IPS-20b (cell line): ENCODE measurements at regions not wholly inside any gene's neighbourhood (a gene's known extent, or its start where the extent isn't known, plus 50 kb on each side); places are given as distances from the start of the nearest gene placed in this dataset.
"Not testable (repeated sequence)": the region's sequence is repeated elsewhere in the genome, so short reads cannot be mapped to it uniquely, and the experiment has no call there.

Experiments used
- H3K27ac ChIP-seq: one replicate; pipeline ENCODE4 v1.5.1; 2013; ENCODE audit warnings: low read length
- H3K27me3 ChIP-seq: 2 replicates; pipeline ENCODE4 v1.6.1; 2013; ENCODE audit warnings: mild to moderate bottlenecking, low read length, inconsistent platforms; ENCODE audit not compliant: insufficient read depth
- H3K36me3 ChIP-seq: 2 replicates; pipeline ENCODE4 v1.6.1; 2013; ENCODE audit warnings: low read depth, mild to moderate bottlenecking, inconsistent platforms, low read length, moderate library complexity; ENCODE audit not compliant: insufficient read depth
- H3K4me1 ChIP-seq: 2 replicates; pipeline ENCODE4 v1.6.1; 2013; ENCODE audit warnings: mild to moderate bottlenecking, control low read depth, inconsistent platforms, low read length, moderate library complexity; ENCODE audit not compliant: insufficient read depth
- H3K4me3 ChIP-seq: 2 replicates; pipeline ENCODE4 v1.5.1; 2013; ENCODE audit warnings: mild to moderate bottlenecking, low read length, inconsistent platforms
- H3K9ac ChIP-seq: 2 replicates; pipeline ENCODE4 v1.6.1; 2013; ENCODE audit warnings: low read depth, mild to moderate bottlenecking, inconsistent platforms, low read length, moderate library complexity
- H3K9me3 ChIP-seq: 2 replicates; pipeline ENCODE4 v1.6.1; 2013; ENCODE audit warnings: mild to moderate bottlenecking, low read depth, low read length, inconsistent platforms; ENCODE audit not compliant: insufficient read depth

DNA sequence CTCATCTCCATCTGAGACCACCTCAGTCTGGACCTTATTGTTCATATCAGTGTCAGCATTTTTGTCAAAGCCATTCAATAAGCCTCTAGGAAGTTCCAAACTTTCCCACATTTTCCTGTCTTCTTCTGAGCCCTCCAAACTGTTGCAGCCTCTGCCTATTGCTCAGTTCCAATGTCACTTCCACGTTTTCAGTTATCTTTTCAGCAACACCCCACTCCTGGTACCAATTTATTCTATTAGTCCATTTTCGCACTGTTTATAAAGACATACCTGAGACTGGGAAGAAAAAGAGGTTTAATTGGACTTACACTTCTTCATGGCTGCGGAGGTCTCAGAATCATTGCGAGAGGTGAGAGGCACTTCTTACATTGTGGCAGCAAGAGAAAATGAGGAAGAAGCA, 339.3 kb downstream of the TLL1 start:
- H3K27ac ChIP-seq, H3K9ac ChIP-seq, H3K36me3 ChIP-seq, H3K27me3 ChIP-seq, H3K4me1 ChIP-seq, H3K4me3 ChIP-seq: not testable (repeated sequence)
- H3K9me3 ChIP-seq: peaks cover 38% of the 10 kb centered on the region

DNA sequence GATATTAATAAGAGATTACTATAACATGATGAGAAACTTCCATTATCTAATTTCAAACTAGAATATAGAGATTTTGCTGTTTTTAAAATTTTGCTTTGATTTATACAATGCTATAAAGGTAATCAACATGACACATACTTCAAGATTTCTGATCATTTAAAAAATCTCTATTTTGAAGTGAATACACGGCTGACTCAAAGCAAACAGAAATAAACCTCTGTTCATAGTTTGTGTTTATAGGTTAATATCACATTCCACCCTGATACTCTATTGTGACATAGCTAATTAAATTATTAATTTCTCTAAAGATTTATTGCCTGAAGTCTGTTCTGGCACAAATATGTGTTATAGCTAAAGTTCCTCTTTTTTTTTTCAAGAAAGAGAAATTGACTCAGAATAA, 349.2 kb downstream of the TLL1 start:
- Histone ChIP-seq H3K9me3 (peaks cover under 1% of the 10 kb centered on the region; the same call in 1 of the 2 replicates), H3K4me3 (no peak overlapping the region), H3K9ac (no peak overlapping the region), H3K36me3 (no peaks in the 10 kb centered on the region), H3K4me1 (no peaks in the 10 kb centered on the region), H3K27me3 (no peaks in the 10 kb centered on the region), H3K27ac (no peak overlapping the region)

DNA sequence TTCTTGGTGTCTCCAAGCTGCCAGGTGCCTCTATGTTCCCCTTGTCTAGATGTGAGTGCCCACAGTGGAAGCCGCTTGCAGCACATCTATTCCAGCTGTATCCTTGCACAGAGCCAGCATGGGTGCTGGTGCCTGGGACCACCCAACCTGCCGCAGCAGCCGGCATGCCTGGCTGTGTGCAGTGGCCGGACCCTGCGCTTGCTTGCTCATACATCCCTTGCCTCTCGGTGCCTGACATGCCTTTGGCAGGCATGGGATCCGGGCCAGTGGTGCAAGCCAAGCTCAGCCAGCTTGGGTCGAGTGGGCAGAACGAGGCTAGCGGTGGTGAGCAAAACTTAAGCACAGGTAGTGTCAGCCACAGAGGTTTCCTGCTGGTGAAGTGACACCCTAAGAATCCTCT, 355.1 kb downstream of the TLL1 start:
- Histone ChIP-seq H3K36me3 (no peaks in the 10 kb centered on the region), H3K4me3 (no peak overlapping the region), H3K9ac (no peak overlapping the region), H3K27ac (no peak overlapping the region), H3K27me3 (no peaks in the 10 kb centered on the region), H3K4me1 (no peaks in the 10 kb centered on the region), H3K9me3 (peaks cover 6% of the 10 kb centered on the region; the same call in 1 of the 2 replicates)

DNA sequence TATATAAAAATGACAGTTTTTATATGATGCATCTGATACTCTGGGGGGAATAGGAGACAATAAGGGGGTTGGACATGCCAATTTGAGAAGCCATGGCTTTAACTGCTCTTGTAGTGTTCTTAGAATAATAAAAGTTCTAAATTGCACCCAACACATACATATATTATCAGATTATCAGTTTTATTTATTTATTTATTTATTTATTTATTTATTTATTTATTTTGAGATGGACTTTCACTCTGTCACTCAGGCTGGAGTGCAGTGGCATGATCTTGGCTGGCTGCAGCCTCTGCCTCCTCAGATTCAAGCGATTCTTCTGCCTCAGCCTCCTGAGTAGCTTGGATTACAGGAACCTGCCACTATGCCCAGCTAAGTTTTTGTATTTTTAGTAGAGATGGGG, 356.8 kb downstream of the TLL1 start:
- no peak overlapping the region for H3K9ac ChIP-seq
- no peaks in the 10 kb centered on the region for H3K36me3 ChIP-seq
- H3K27ac ChIP-seq: no peak overlapping the region
- H3K4me3 ChIP-seq: no peak overlapping the region
- H3K27me3 ChIP-seq: no peaks in the 10 kb centered on the region
- no peaks in the 10 kb centered on the region for H3K4me1 ChIP-seq
- H3K9me3 ChIP-seq: peaks cover 6% of the 10 kb centered on the region; the same call in 1 of the 2 replicates

DNA sequence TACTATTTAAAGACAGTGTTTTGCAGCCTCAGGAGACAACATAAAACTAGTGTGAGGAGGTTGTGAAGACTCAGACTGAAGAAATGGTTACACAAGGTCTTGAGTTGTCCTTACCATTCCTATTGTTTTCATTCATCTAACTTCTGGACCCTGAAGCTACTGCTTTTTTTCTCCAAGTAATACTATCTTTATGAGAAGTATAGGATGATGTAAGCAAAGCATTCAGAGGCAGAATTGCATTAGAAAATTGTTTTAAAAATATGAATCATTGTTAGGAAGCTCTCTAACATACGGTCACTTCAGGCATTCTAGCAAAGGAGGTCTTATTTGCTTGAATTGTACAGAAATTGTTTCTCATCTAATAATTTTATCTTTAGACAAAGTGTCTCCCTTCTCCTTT, 357.8 kb downstream of the TLL1 start:
- Histone ChIP-seq H3K36me3 (no peaks in the 10 kb centered on the region), H3K4me1 (no peaks in the 10 kb centered on the region), H3K9ac (no peak overlapping the region), H3K9me3 (peaks cover 6% of the 10 kb centered on the region; the same call in 1 of the 2 replicates), H3K27me3 (no peaks in the 10 kb centered on the region), H3K27ac (no peak overlapping the region), H3K4me3 (no peak overlapping the region)

DNA sequence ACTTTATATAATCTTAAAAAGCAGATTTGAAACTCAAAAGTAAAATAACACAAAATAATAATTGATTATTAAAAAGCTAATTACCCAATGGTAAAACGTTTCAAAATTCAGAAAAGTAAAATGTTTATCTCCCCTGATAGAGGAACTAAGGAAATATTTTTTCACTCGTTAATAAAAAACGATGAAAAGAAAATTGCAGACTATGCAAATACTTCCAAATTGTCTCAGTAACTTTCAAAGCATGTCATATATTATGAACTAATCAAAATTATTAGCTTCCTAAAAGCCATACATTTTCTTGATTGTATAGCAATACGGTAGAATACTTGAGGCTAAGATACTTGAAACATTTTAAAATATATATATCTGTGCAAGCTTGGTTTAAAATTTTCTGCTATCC, 366.3 kb downstream of the TLL1 start:
- Histone ChIP-seq H3K27ac (no peak overlapping the region), H3K9me3 (no peaks in the 10 kb centered on the region), H3K4me3 (no peak overlapping the region), H3K27me3 (no peaks in the 10 kb centered on the region), H3K9ac (no peak overlapping the region), H3K36me3 (no peaks in the 10 kb centered on the region), H3K4me1 (no peaks in the 10 kb centered on the region)

DNA sequence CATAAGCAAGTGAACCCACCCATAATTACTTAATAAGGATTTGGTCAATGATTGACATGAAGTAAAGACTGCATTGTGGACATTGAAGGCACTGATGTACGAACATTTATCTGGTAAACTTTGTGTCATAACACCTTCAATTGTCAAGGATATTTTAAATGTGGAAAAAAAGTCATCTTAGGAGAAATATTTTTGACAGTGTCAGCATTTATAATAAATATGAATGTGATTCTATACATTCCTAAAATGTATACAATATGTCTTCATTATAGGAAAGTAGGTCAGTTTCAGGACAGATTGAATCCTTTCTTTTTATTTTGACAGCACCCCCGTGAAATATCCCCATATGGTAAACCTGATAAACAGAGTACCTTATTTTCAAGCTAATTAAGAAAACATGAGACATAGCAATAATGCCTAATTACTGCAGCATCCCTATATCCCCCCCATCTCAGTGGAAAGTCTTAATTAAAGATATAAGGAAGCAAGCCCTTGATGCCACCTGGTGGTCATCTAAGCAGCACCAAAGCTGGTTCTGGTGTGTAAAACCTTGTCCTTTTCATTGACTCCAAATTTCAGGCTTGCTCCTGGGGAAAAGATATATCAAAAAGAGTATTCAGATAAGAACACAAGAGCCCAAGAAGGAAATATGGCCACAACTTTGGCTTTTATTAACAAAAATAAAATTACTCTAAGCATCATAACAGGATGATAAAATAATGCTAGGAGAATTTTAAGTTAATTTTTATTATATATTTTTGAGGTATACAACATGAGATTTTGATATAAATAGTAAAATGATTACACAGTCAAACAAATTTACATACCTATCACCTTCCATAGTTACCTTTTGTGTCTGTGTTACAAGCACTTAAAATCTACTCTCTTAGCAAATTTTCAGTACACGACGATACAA, 379.7 kb downstream of the TLL1 start:
- Histone ChIP-seq H3K27me3 (no peaks in the 10 kb centered on the region), H3K4me3 (no peak overlapping the region), H3K4me1 (no peaks in the 10 kb centered on the region), H3K27ac (no peak overlapping the region), H3K9ac (no peak overlapping the region), H3K9me3 (no peaks in the 10 kb centered on the region), H3K36me3 (no peaks in the 10 kb centered on the region)

DNA sequence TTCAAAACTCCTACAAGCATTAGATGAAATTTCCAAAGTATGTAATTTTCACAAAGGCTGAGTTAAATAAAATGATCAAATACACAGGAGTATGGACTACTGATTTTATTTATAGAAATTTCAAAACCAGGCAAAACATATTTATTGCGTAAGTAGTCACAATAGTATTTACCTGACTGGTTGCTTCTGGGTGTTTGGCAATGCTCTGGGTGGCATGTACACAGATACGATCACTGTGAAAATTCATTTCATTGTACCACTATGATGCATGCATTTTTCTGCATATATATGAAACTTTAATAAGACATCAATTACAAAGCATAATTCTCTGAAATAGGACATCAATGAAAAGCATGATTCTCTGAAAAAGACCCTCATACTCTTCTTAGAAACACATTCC, 384.2 kb downstream of the TLL1 start:
- H3K4me3 ChIP-seq: no peak overlapping the region
- no peak overlapping the region for H3K9ac ChIP-seq
- H3K36me3 ChIP-seq: no peaks in the 10 kb centered on the region
- H3K27ac ChIP-seq: no peak overlapping the region
- H3K4me1 ChIP-seq: no peaks in the 10 kb centered on the region
- H3K27me3 ChIP-seq: no peaks in the 10 kb centered on the region
- H3K9me3 ChIP-seq: no peaks in the 10 kb centered on the region

DNA sequence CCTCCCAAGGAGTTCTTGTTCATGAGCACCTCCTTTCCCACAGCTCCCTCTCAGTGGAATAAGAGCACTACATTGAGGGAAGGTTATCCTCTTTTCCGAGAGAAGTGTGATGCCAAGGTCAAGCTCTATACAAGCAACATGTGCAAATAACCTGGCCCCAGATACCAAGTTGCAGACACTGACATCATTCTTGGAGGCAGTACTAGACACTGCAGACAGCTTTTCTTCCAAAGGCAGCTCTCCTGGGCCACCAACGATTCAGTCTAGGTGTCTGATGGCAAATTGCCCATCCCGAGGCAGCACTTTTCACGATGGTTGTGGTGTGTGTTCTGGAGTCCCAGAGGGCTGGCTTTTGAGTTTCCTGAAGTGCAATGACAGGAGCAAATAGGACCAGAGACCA, 384.9 kb downstream of the TLL1 start:
- Histone ChIP-seq H3K27me3 (no peaks in the 10 kb centered on the region), H3K9me3 (no peaks in the 10 kb centered on the region), H3K27ac (no peak overlapping the region), H3K36me3 (no peaks in the 10 kb centered on the region), H3K4me3 (no peak overlapping the region), H3K9ac (no peak overlapping the region), H3K4me1 (no peaks in the 10 kb centered on the region)

DNA sequence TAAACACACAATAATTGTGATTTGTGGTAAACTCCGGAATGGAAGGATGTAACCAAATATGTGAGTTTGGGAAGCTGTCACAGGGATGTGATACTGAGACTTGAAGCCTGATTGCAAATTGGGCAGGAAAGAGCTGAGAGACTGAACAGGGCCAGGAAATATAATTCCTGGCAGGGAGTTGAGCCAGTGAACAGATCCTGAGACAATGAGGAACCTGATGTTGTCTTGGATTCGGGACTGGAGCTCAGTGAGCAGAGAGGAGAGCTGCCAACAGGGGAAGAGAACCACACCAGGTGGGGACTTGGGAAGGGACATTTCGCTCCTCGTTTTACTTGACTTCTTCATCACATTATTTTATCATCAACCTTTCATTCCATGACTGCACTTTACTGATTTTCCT, 386.0 kb downstream of the TLL1 start:
- H3K36me3 ChIP-seq: no peaks in the 10 kb centered on the region
- H3K9me3 ChIP-seq: no peaks in the 10 kb centered on the region
- H3K9ac ChIP-seq: no peak overlapping the region

DNA sequence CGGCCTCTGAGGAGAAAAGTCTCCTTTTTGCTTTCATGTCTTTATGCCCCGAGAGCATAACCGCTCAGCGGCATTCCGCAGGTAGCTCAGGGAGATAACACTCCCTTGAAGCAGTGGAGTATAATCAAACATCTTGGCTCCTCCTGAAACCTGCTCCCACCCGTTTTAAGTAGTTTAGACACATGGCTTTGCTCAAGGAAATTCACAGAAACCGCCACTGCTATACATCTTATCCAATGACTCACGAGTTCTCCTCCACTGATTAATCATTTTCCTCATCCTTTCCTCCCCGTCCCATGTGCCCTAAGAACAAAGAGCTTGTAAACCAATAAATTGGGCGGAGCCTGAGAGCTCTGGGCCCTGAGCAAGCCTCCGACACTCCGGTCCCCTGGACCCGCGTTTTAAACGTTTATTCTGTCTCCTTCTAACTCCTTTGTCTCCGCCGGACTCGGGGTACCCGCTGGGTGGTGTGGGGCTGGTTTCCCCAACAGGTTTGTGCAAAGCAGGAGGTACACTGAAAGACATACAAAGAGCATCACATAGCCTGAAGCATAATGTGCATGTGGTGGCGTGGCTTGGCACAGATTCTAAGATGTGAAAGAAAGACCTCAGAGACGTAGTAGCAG, 401.2 kb downstream of the TLL1 start:
- Histone ChIP-seq H3K36me3 (no peaks in the 10 kb centered on the region), H3K9me3 (no peaks in the 10 kb centered on the region), H3K4me3 (no peak overlapping the region), H3K4me1 (no peaks in the 10 kb centered on the region), H3K27ac (no peak overlapping the region), H3K27me3 (no peaks in the 10 kb centered on the region), H3K9ac (no peak overlapping the region)

More for the DNA sequence above, 386.0 kb downstream of the TLL1 start:
- Histone ChIP-seq H3K4me3 (no peak overlapping the region), H3K27me3 (no peaks in the 10 kb centered on the region), H3K4me1 (no peaks in the 10 kb centered on the region), H3K27ac (no peak overlapping the region)

DNA sequence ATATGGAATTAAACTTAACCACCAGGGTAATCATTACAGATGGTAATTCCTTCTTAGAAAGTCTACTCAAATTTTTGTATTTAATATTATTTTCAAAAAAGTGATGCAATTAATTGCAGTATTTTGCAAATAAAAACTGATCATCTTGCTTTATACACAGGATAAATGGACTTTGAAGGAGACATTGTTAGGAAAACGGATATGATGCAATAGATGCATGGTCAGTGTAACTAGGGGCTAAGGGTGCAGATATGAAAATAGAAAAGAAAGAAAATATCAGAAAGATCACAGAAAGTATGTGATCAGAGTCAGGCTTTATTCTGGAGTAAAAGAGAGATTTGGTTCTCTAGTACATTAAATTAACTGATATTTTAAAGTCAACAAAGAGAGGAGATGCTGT, 401.7 kb downstream of the TLL1 start:
- no peak overlapping the region for H3K4me3 ChIP-seq
- H3K4me1 ChIP-seq: no peaks in the 10 kb centered on the region
- no peaks in the 10 kb centered on the region for H3K9me3 ChIP-seq
- H3K27ac ChIP-seq: no peak overlapping the region
- no peaks in the 10 kb centered on the region for H3K27me3 ChIP-seq
- no peak overlapping the region for H3K9ac ChIP-seq
- H3K36me3 ChIP-seq: no peaks in the 10 kb centered on the region
